ENCODE measurements at regions not wholly inside any gene's neighbourhood (a gene's known extent, or its start where the extent isn't known, plus 50 kb on each side); places are given as distances from the start of the nearest gene placed in this dataset.

DNA sequence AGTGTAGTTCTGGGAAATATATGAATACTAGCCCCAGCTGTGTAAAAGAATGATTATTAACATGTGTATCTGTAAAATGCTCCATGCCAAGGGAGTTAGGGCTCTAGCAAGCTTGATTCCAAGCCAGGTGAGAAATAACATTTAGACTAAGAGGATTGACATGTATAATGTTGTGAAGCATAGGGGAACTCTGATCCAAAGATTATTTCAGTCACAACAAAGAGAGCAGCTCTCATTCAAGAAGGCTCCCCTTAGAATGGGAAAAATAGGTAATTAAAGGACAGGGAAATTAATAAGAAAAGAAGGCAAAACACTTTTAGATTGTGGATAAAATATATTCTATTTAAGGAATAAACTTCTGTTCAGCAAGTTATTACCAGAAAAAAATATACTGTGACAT lies 347.3 kb upstream of the CDH7 start (continued):
- TF ChIP-seq, protein P1, sequence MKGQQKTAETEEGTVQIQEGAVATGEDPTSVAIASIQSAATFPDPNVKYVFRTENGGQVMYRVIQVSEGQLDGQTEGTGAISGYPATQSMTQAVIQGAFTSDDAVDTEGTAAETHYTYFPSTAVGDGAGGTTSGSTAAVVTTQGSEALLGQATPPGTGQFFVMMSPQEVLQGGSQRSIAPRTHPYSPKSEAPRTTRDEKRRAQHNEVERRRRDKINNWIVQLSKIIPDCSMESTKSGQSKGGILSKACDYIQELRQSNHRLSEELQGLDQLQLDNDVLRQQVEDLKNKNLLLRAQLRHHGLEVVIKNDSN (CRISPR knock-in tag; IDR thresholded peaks at IDR 0.05): no peak
- no peak for TF ChIP-seq HNRNPH1 (optimal IDR thresholded peaks at IDR 0.05; ENCODE audit: low read depth, low read length)
- TF ChIP-seq, protein P2, sequence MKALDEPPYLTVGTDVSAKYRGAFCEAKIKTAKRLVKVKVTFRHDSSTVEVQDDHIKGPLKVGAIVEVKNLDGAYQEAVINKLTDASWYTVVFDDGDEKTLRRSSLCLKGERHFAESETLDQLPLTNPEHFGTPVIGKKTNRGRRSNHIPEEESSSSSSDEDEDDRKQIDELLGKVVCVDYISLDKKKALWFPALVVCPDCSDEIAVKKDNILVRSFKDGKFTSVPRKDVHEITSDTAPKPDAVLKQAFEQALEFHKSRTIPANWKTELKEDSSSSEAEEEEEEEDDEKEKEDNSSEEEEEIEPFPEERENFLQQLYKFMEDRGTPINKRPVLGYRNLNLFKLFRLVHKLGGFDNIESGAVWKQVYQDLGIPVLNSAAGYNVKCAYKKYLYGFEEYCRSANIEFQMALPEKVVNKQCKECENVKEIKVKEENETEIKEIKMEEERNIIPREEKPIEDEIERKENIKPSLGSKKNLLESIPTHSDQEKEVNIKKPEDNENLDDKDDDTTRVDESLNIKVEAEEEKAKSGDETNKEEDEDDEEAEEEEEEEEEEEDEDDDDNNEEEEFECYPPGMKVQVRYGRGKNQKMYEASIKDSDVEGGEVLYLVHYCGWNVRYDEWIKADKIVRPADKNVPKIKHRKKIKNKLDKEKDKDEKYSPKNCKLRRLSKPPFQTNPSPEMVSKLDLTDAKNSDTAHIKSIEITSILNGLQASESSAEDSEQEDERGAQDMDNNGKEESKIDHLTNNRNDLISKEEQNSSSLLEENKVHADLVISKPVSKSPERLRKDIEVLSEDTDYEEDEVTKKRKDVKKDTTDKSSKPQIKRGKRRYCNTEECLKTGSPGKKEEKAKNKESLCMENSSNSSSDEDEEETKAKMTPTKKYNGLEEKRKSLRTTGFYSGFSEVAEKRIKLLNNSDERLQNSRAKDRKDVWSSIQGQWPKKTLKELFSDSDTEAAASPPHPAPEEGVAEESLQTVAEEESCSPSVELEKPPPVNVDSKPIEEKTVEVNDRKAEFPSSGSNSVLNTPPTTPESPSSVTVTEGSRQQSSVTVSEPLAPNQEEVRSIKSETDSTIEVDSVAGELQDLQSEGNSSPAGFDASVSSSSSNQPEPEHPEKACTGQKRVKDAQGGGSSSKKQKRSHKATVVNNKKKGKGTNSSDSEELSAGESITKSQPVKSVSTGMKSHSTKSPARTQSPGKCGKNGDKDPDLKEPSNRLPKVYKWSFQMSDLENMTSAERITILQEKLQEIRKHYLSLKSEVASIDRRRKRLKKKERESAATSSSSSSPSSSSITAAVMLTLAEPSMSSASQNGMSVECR (CRISPR knock-in tag; IDR thresholded peaks at IDR 0.05): no peak
- no peak for TF ChIP-seq SMARCA4 (IDR thresholded peaks at IDR 0.05)
- TF ChIP-seq, protein P3, sequence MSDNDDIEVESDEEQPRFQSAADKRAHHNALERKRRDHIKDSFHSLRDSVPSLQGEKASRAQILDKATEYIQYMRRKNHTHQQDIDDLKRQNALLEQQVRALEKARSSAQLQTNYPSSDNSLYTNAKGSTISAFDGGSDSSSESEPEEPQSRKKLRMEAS (CRISPR knock-in tag; IDR thresholded peaks at IDR 0.05): no peak
- TF ChIP-seq KLF1 (tag; IDR thresholded peaks at IDR 0.05): no peak

DNA sequence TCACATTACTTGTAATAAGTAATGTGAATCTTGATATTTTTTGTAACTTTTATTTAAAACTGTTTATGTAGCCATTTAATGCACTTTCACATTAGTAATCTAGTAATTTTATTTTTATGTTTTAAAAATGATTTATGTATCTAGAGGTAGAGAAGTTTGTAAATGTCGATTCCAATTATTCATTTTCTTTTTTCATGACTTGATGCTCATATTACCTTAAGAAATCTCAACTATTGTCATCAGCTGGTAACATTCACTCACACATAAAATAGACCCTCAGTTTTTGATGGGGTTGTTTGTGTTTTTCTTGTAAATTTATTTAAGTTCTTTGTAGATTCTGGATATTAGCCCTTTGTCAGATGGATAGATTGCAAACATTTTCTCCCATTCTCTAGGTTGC lies 351.7 kb upstream of the CDH7 start:
- Histone ChIP-seq H3K27me3 (ENCODE audit: control insufficient read depth in 2 of 2, insufficient read depth in 2 of 2, low read length in 2 of 2) (no peaks in the 10 kb centered on the region), H4K20me1 (replicated peaks; ENCODE audit: control insufficient read depth, insufficient read depth, low read length) (no peaks in the 10 kb centered on the region), H2AFZ (ENCODE audit: low read depth, low read length) (no peak overlapping the region), H3K9ac (ENCODE audit: insufficient read depth in 1 of 2, low read depth in 2 of 2, low read length in 2 of 2) (no peak overlapping the region), H3K4me1 (replicated peaks in 1 of 2; ENCODE audit: control insufficient read depth in 2 of 2, insufficient read depth in 2 of 2, low read length in 2 of 2) (no peaks in the 10 kb centered on the region), H3K9me1 (ENCODE audit: control insufficient read depth, insufficient read depth, low read length) (no peaks in the 10 kb centered on the region), H3K79me2 (ENCODE audit: control insufficient read depth, insufficient read depth, low read length) (no peaks in the 10 kb centered on the region), H3K9me3 (replicated peaks; ENCODE audit: control insufficient read depth, insufficient read depth, low read depth, low read length) (no peaks in the 10 kb centered on the region), H3K4me2 (ENCODE audit: insufficient read depth, low read length) (no peak overlapping the region), H3K27ac (ENCODE audit: extremely low read depth, low read depth, low read length) (no peak overlapping the region), H3K4me3 (no peak overlapping the region), H3K36me3 (ENCODE audit: control insufficient read depth, insufficient read depth, low read length) (no peaks in the 10 kb centered on the region)
- ATAC-seq (no peak), FAIRE-seq (no peak), DNase-seq (ENCODE audit: extremely low read depth in 1 of 4, low spot score in 3 of 4) (no peak)
- ChIA-PET POLR2A (no interaction called here), CTCF (ENCODE audit: low intra/inter-chr PET ratio) (no interaction called here)
- intact Hi-C loops (cut with micrococcal nuclease): no loop called here
- in situ Hi-C loops (cut with MboI): no loop called here
- 0% methylated on average over 1 of the region's 1 CpG for WGBS (ENCODE audit: insufficient coverage, low coverage, missing lambda C conversion rate)
- no TSS peak for BruUV-seq (replicated peaks)
- TF ChIP-seq MTA3 (IDR thresholded peaks at IDR 0.05; ENCODE audit: borderline replicate concordance): no peak
- no peak for TF ChIP-seq STAT5A (IDR thresholded peaks at IDR 0.05; ENCODE audit: borderline replicate concordance, low read length)
- TF ChIP-seq SPI1 (IDR thresholded peaks at IDR 0.05; ENCODE audit: borderline replicate concordance, low read depth, low read length): no peak
- no peak for TF ChIP-seq ZNF77 (CRISPR knock-in tag; IDR thresholded peaks at IDR 0.05)
- no peak for TF ChIP-seq ZNF717 (CRISPR knock-in tag; IDR thresholded peaks at IDR 0.05)
- TF ChIP-seq ZNF785 (CRISPR knock-in tag; IDR thresholded peaks at IDR 0.05): no peak
- TF ChIP-seq, protein P4, sequence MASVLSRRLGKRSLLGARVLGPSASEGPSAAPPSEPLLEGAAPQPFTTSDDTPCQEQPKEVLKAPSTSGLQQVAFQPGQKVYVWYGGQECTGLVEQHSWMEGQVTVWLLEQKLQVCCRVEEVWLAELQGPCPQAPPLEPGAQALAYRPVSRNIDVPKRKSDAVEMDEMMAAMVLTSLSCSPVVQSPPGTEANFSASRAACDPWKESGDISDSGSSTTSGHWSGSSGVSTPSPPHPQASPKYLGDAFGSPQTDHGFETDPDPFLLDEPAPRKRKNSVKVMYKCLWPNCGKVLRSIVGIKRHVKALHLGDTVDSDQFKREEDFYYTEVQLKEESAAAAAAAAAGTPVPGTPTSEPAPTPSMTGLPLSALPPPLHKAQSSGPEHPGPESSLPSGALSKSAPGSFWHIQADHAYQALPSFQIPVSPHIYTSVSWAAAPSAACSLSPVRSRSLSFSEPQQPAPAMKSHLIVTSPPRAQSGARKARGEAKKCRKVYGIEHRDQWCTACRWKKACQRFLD (CRISPR knock-in tag; IDR thresholded peaks at IDR 0.05): no peak

Data from K562 (cell line).